Testis (tissue), 2 donors: ENCODE measurements at regions not wholly inside any gene's neighbourhood (a gene's known extent, or its start where the extent isn't known, plus 50 kb on each side); places are given as distances from the start of the nearest gene placed in this dataset.

Source experiments
- POLR2A ChIP-seq: fragments of 450-650 bp; IDR thresholded peaks from one replicate; pipeline ENCODE4 v1.6.1; 2017; ENCODE audit warnings: antibody characterized with exemption, mild to moderate bottlenecking, moderate library complexity
- TF ChIP-seq, protein P1 (sequence below), 3 experiments: fragments of 450-650 bp in 2 of 3; fragments of 200-600 bp in 1 of 3; sonication (generic) in 1 of 3; IDR thresholded peaks; one replicate each; pipeline ENCODE4 v1.5.1; 2016 to 2019; ENCODE audit warnings: antibody characterized with exemption in 3 of 3, mild to moderate bottlenecking in 2 of 3, moderate library complexity in 1 of 3

DNA sequence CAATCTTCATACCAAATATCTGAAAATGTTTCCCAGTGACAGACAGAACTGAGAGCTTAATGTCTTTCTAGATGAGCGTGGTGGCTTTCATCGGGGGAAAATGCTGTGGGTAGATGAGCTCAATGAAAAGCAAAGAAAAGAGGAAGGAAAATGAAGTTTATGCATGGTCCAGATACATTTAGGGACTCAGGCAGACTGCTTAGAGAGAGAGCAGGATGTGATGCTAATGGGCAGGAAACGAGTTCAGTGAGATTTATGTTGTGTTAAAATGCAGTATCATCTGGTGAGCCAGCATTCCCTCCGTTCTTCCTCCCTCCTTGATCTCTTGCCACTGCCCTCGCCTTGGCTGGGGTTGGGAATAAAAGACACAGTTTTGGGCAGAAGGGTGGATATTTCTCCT lies 229.2 kb downstream of the GBA3 start:
- TF ChIP-seq, protein P1, sequence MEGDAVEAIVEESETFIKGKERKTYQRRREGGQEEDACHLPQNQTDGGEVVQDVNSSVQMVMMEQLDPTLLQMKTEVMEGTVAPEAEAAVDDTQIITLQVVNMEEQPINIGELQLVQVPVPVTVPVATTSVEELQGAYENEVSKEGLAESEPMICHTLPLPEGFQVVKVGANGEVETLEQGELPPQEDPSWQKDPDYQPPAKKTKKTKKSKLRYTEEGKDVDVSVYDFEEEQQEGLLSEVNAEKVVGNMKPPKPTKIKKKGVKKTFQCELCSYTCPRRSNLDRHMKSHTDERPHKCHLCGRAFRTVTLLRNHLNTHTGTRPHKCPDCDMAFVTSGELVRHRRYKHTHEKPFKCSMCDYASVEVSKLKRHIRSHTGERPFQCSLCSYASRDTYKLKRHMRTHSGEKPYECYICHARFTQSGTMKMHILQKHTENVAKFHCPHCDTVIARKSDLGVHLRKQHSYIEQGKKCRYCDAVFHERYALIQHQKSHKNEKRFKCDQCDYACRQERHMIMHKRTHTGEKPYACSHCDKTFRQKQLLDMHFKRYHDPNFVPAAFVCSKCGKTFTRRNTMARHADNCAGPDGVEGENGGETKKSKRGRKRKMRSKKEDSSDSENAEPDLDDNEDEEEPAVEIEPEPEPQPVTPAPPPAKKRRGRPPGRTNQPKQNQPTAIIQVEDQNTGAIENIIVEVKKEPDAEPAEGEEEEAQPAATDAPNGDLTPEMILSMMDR (IDR thresholded peaks at IDR 0.05), result no peak
- no peak for TF ChIP-seq POLR2A
